Keratinocyte (primary cell): ENCODE measurements at regions not wholly inside any gene's neighbourhood (a gene's known extent, or its start where the extent isn't known, plus 50 kb on each side); places are given as distances from the start of the nearest gene placed in this dataset.

Experiments used
- DNase-seq: peaks from one replicate; pipeline ENCODE4 v3.0.0-alpha.2; 2011; ENCODE audit warnings: low read depth, missing footprints, low spot score
- FAIRE-seq: peaks from 2 replicates; lab custom pipeline; 2011; peaks lifted over from hg19 to GRCh38; lab: Jason Lieb, UNC
- H2AFZ ChIP-seq: 2 replicates; pipeline ENCODE4 v1.6.0; 2012; ENCODE audit warnings: low read length, control low read depth, inconsistent platforms; ENCODE audit not compliant: control insufficient read depth
- H3K27ac ChIP-seq: 2 replicates; pipeline ENCODE4 v1.5.1; 2011; ENCODE audit warnings: low read length; ENCODE audit not compliant: control insufficient read depth, insufficient read depth
- H3K27me3 ChIP-seq: 3 replicates; pipeline ENCODE4 v1.6.0; 2011; ENCODE audit warnings: low read length; ENCODE audit not compliant: control insufficient read depth, insufficient read depth; ENCODE audit errors: extremely low read depth
- H3K36me3 ChIP-seq, 2 experiments: 2 replicates in 1 of 2; 3 replicates in 1 of 2; pipeline ENCODE4 v1.5.1; 2011; ENCODE audit warnings: low read length in 2 of 2, mild to moderate bottlenecking in 1 of 2; ENCODE audit not compliant: control insufficient read depth in 2 of 2, insufficient read depth in 2 of 2; ENCODE audit errors: extremely low read depth in 1 of 2
- H3K4me1 ChIP-seq: 3 replicates; pipeline ENCODE4 v1.5.1; 2011; ENCODE audit warnings: low read length; ENCODE audit not compliant: control insufficient read depth, insufficient read depth; ENCODE audit errors: extremely low read depth
- H3K4me2 ChIP-seq: 3 replicates; pipeline ENCODE4 v1.6.0; 2011; ENCODE audit warnings: low read depth, low read length; ENCODE audit not compliant: control insufficient read depth, insufficient read depth; ENCODE audit errors: extremely low read depth
- H3K4me3 ChIP-seq, 3 experiments: fragments of 200-600 bp in 1 of 3; sonication (generic) in 1 of 3; 2 replicates in 2 of 3; 3 replicates in 1 of 3; pipeline ENCODE4 v1.5.1; 2011 to 2016; ENCODE audit warnings: low read length in 3 of 3, mild to moderate bottlenecking in 3 of 3, control low read depth in 2 of 3, inconsistent platforms in 1 of 3, low read depth in 1 of 3, mixed read lengths in 1 of 3, mixed run types in 1 of 3, moderate library complexity in 1 of 3; ENCODE audit not compliant: control insufficient read depth in 2 of 3, insufficient read depth in 2 of 3; ENCODE audit errors: extremely low read depth in 1 of 3
- H3K79me2 ChIP-seq: 2 replicates; pipeline ENCODE4 v1.6.0; 2012; ENCODE audit warnings: low read length; ENCODE audit not compliant: control insufficient read depth, insufficient read depth
- H3K9ac ChIP-seq: 3 replicates; pipeline ENCODE4 v1.6.0; 2011; ENCODE audit warnings: low read length; ENCODE audit not compliant: control insufficient read depth, insufficient read depth; ENCODE audit errors: extremely low read depth
- H3K9me1 ChIP-seq: 3 replicates; pipeline ENCODE4 v1.6.0; 2011; ENCODE audit warnings: low read length; ENCODE audit not compliant: control insufficient read depth, insufficient read depth; ENCODE audit errors: extremely low read depth
- H3K9me3 ChIP-seq: 2 replicates; pipeline ENCODE4 v1.5.1; 2012; ENCODE audit warnings: low read depth, low read length; ENCODE audit not compliant: control insufficient read depth
- H4K20me1 ChIP-seq: 3 replicates; pipeline ENCODE4 v1.6.0; 2011; ENCODE audit warnings: low read length; ENCODE audit not compliant: control insufficient read depth, insufficient read depth; ENCODE audit errors: extremely low read depth
- EZH2 ChIP-seq: IDR thresholded peaks from one replicate; pipeline ENCODE4 v1.6.1; 2012; ENCODE audit warnings: inconsistent platforms, mild to moderate bottlenecking, low read length, moderate library complexity
- dilution Hi-C: fragments of 300-500 bp; cut with MboI; formaldehyde crosslinking; loops from one replicate; pipeline ENCODE4 v1.7.0; 2020; ENCODE audit warnings: low sequenced_read_pairs; ENCODE audit not compliant: extremely low pct_ligation_motif_present
- TF ChIP-seq, protein P1 (sequence below), 3 experiments: IDR thresholded peaks in 1 of 3; conservative IDR thresholded peaks in 1 of 3; optimal IDR thresholded peaks in 1 of 3; 2 replicates in 2 of 3; 3 replicates in 1 of 3; pipeline versions ENCODE3 to v1.5.1; 2011; ENCODE audit warnings: low read length in 3 of 3, mild to moderate bottlenecking in 3 of 3, moderate library complexity in 2 of 3, control low read depth in 1 of 3, inconsistent platforms in 1 of 3; ENCODE audit not compliant: insufficient read depth in 2 of 3; ENCODE audit errors: extremely low read depth in 1 of 3

DNA sequence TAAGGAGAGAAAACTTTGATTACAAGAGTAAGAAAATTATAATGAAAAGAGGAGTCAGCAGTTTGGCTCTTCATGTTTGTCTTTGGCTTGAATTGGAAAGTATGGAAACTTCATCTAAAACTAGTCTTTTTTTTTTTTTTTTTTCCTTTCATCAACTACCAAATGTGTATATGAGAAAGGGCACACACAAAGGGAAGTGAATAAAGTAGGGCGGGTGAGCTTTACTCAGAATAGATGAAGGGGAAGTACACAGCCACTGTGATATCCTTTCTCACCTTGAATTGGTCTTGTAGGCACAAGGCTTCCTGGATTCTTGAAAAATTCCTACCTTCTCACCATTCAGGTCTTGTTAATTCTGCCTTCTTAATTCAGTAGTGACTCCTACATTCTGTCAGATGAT, 652.3 kb upstream of the KCNMB2 start:
- H3K27ac ChIP-seq = no peak overlapping the region
- H4K20me1 ChIP-seq = no peaks in the 10 kb centered on the region
- H3K9me3 ChIP-seq = no peaks in the 10 kb centered on the region
- DNase-seq = no peak
- H3K79me2 ChIP-seq = no peaks in the 10 kb centered on the region
- H3K27me3 ChIP-seq = no peaks in the 10 kb centered on the region
- no peaks in the 10 kb centered on the region for H3K9me1 ChIP-seq
- no peak overlapping the region for H3K4me2 ChIP-seq
- no peak for TF ChIP-seq EZH2
- TF ChIP-seq, protein P1, sequence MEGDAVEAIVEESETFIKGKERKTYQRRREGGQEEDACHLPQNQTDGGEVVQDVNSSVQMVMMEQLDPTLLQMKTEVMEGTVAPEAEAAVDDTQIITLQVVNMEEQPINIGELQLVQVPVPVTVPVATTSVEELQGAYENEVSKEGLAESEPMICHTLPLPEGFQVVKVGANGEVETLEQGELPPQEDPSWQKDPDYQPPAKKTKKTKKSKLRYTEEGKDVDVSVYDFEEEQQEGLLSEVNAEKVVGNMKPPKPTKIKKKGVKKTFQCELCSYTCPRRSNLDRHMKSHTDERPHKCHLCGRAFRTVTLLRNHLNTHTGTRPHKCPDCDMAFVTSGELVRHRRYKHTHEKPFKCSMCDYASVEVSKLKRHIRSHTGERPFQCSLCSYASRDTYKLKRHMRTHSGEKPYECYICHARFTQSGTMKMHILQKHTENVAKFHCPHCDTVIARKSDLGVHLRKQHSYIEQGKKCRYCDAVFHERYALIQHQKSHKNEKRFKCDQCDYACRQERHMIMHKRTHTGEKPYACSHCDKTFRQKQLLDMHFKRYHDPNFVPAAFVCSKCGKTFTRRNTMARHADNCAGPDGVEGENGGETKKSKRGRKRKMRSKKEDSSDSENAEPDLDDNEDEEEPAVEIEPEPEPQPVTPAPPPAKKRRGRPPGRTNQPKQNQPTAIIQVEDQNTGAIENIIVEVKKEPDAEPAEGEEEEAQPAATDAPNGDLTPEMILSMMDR (optimal IDR thresholded peaks at IDR 0.05 in 1 of 3, IDR thresholded peaks at IDR 0.05 in 1 of 3, conservative IDR thresholded peaks at IDR 0.05 in 1 of 3; ENCODE audit: extremely low read depth in 1 of 3, insufficient read depth in 2 of 3, low read length in 3 of 3) = no peak
- H3K4me1 ChIP-seq = no peaks in the 10 kb centered on the region
- no peak overlapping the region for H3K4me3 ChIP-seq
- no peaks in the 10 kb centered on the region for H3K36me3 ChIP-seq
- no peak overlapping the region for H2AFZ ChIP-seq
- dilution Hi-C loops = no loop called here
- no peak overlapping the region for H3K9ac ChIP-seq
- FAIRE-seq = no peak

DNA sequence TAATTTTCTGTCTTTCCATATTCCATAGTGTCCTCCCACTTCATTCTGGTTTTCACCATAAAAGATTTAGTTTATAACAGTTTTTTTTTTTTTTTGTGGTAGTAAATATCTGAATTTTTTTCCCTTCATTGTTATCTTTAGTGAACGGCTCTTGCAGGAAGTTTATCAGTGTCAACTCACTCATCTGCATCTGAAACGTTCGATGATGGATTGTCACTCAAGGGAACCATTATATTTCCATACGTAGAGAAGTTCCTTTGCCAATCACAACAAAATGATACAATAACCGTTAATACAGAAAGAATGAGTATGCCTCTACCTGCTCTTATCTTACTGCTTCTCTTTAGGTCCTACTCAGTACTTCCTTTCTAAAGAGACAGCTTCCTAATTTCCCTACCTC, 651.2 kb upstream of the KCNMB2 start:
- no peak overlapping the region for H2AFZ ChIP-seq
- H3K79me2 ChIP-seq = no peaks in the 10 kb centered on the region

More for the DNA sequence above, 651.2 kb upstream of the KCNMB2 start:
- TF ChIP-seq, protein P1 (optimal IDR thresholded peaks at IDR 0.05 in 1 of 3, IDR thresholded peaks at IDR 0.05 in 1 of 3, conservative IDR thresholded peaks at IDR 0.05 in 1 of 3; ENCODE audit: extremely low read depth in 1 of 3, insufficient read depth in 2 of 3, low read length in 3 of 3) = no peak
- TF ChIP-seq EZH2 = no peak
- Histone ChIP-seq H3K4me2 (no peak overlapping the region), H4K20me1 (no peaks in the 10 kb centered on the region), H3K27me3 (no peaks in the 10 kb centered on the region), H3K4me3 (no peak overlapping the region), H3K27ac (no peak overlapping the region), H3K36me3 (no peaks in the 10 kb centered on the region), H3K9me1 (no peaks in the 10 kb centered on the region), H3K9me3 (no peaks in the 10 kb centered on the region), H3K4me1 (no peaks in the 10 kb centered on the region), H3K9ac (no peak overlapping the region)
- no peak for DNase-seq
- FAIRE-seq = no peak
- dilution Hi-C loops = no loop called here
